Epithelial cell of proximal tubule (primary cell): ENCODE measurements at regions not wholly inside any gene's neighbourhood (a gene's known extent, or its start where the extent isn't known, plus 50 kb on each side); places are given as distances from the start of the nearest gene placed in this dataset.

Experiments used
- DNase-seq: peaks from one replicate; pipeline ENCODE4 v3.0.0-alpha.2; 2011; ENCODE audit warnings: low read depth
- H3K4me3 ChIP-seq: 2 replicates; pipeline ENCODE4 v1.5.1; 2011; ENCODE audit warnings: low read depth, mild to moderate bottlenecking, low read length
- CTCF ChIP-seq: conservative IDR thresholded peaks from 2 replicates; pipeline ENCODE4 v1.5.1; 2012; ENCODE audit warnings: low read depth, mild to moderate bottlenecking, low read length

- TF ChIP-seq CTCF = no peak
- no peak overlapping the region for H3K4me3 ChIP-seq
Observed at GRCh38 chr3:68631850-68632545, 300.3 kb downstream of the TAFA4 start.

GRCh38 chr3:68620211-68620610 lies 312.1 kb downstream of the TAFA4 start:
- TF ChIP-seq CTCF = no peak
- DNase-seq = no peak
- H3K4me3 ChIP-seq = no peak overlapping the region

More at GRCh38 chr3:68631850-68632545, 300.3 kb downstream of the TAFA4 start:
- DNase-seq = no peak

GRCh38 chr3:68614087-68614486 lies 318.3 kb downstream of the TAFA4 start:
- no peak for DNase-seq
- H3K4me3 ChIP-seq = no peak overlapping the region
- no peak for TF ChIP-seq CTCF

- no peak for TF ChIP-seq CTCF
- no peak overlapping the region for H3K4me3 ChIP-seq
- DNase-seq = no peak
Observed at GRCh38 chr3:68571321-68571720, 361.0 kb downstream of the TAFA4 start.

- DNase-seq = no peak
- no peak overlapping the region for H3K4me3 ChIP-seq
- TF ChIP-seq CTCF = no peak
Observed at GRCh38 chr3:68560728-68561127, 371.6 kb downstream of the TAFA4 start.

- no peak for TF ChIP-seq CTCF
- no peak for DNase-seq
- H3K4me3 ChIP-seq = no peak overlapping the region
Observed at GRCh38 chr3:68535782-68536181, 396.6 kb downstream of the TAFA4 start.

- no peak for TF ChIP-seq CTCF
- DNase-seq = no peak
- H3K4me3 ChIP-seq = no peak overlapping the region
Observed at GRCh38 chr3:68523330-68523729, 409.0 kb downstream of the TAFA4 start.
